ENCODE measurements at regions not wholly inside any gene's neighbourhood (a gene's known extent, or its start where the extent isn't known, plus 50 kb on each side); places are given as distances from the start of the nearest gene placed in this dataset.

DNA sequence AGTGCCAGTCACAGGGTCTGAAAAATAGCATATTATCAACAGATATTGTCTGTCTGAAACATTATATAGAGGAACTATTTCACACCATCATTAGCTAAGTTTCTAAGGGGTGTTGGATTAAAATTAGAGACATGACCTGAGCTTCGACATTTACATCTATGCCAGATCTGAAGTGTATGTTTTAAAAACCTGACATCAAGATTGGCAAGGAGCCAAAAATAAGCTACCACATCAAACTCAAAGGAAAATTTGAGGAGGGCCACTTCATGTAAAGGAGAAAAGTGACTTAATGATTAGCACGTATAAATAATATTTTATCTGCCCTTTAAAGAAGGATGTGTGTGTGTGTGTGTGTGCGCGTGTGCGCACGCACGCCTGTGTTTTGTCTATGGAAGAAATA is 752.0 kb upstream of the GRM7 start:
- no peak for TF ChIP-seq EZH2 (optimal IDR thresholded peaks at IDR 0.05; ENCODE audit: low read depth, low read length)
- TF ChIP-seq, protein P1, sequence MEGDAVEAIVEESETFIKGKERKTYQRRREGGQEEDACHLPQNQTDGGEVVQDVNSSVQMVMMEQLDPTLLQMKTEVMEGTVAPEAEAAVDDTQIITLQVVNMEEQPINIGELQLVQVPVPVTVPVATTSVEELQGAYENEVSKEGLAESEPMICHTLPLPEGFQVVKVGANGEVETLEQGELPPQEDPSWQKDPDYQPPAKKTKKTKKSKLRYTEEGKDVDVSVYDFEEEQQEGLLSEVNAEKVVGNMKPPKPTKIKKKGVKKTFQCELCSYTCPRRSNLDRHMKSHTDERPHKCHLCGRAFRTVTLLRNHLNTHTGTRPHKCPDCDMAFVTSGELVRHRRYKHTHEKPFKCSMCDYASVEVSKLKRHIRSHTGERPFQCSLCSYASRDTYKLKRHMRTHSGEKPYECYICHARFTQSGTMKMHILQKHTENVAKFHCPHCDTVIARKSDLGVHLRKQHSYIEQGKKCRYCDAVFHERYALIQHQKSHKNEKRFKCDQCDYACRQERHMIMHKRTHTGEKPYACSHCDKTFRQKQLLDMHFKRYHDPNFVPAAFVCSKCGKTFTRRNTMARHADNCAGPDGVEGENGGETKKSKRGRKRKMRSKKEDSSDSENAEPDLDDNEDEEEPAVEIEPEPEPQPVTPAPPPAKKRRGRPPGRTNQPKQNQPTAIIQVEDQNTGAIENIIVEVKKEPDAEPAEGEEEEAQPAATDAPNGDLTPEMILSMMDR (IDR thresholded peaks at IDR 0.05; ENCODE audit: low read length): no peak
- TF ChIP-seq EZH2phosphoT487 (IDR thresholded peaks at IDR 0.05; ENCODE audit: low read length): no peak
